ENCODE measurements at regions not wholly inside any gene's neighbourhood (a gene's known extent, or its start where the extent isn't known, plus 50 kb on each side); places are given as distances from the start of the nearest gene placed in this dataset.

DNA sequence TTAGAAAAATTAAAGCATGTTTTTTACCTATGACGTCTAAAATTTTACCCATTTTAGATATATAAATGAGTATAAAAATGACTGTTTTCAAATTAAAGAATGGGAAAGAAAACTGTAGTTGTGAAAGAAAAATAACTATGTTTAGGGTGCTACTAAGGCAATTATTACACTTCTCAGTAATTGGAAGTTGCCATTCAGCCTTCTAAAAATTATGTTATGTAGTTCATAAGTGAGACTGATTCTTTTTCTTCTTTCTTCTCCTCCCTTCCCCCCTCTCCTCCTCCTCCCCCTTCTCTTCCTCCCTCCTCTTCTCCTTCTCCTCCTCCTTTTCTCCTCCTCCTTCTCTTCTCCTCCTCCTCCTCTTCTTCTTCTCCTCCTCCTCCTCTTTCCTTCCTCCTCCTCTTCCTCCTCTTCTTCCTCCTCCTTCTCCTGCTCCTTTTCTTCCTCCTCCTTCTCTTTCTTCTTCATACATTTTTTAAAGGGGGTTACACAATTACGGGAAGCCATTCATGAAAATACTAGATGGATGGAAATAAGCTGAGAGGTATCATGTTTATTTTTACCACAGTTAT is 223.6 kb downstream of the CETN3 start:
- DNase-seq = no peak

DNA sequence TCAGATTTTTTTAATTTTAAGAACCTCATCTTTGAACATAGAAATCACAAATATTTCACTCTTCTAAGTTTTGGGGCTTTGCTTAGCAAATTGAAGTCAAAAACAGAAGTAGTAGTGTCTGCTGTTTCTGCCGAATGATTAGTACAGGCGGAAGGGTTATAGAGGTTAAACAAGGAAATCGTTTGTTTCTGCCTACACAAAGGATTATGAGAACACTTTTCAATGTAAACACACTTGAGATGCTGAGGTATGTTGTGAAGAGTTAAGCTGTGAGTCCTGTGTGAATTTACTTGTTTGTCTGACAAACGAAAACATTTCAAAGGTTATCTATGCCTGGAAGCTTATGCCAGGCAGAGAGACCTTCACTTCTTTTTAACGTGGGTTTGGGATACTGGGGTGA is 224.8 kb downstream of the CETN3 start:
- no peak for DNase-seq

DNA sequence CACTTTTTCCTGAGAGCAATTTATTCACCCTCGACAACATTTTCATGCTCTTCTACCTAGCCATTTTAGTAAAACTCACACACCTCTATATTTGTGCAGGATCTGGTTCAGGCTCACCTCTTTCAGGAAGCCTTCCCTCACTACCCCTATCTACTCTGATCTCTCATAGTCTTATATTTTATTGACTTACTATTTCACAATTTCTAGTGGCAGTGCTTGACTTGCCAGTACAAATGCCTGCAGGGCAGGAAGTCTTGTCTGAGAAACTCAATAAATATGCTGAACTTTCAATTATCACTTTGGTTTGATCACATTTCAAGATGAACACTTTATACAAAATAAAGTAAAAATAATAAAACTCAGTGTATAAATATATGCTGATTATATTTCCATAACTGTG is 226.8 kb downstream of the CETN3 start:
- no peak for DNase-seq

DNA sequence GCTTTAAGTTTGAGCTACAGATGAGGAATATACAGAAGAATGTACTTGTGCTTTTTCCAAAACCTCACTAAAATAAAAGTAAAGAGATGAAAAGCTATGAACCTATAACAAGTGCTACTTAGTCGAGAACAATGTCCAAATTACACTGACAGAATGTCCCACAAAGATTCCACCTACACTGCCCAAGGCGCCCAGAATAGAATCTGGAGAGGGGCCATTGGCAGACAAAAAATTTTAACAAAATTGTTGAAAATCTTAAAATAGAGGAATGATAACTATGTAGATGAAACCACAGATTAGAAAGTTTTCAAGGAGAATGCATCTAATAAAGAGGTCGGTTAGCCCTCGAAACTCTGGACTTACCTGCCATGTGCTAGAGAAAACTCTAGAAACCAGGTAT is 235.3 kb downstream of the CETN3 start:
- DNase-seq = no peak

DNA sequence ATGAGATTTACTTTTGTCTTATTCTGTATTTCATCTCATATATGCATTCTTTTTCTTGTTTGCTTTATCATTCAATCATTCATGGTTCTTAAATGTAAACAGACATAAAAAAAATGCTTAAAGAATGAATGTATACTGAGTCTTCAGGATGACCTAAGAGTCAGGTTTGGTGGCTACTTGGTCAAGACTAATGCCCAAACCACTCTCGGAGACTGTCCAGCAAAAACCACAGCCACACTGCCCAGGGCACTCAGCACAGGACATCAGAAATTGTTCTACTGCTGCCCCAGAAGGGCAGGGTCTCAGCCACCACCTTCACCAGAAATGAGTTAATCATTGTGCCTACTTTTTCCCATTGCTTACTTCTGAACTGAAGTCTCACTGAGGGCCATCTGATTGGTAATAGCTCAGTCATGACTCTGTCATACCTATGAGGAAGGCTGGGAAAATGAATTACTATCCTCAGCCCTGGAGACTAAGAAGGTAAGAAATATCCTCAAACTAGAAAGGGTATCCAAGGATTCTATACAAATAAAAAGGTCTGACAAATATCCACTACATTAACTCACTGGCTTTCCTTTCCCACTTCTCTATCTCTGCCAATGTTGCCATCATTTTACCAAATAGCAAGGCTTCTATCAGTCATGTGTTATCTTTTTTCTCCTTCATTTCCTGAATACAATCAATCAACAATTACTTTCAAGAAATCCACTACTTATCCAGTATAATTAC is 236.1 kb downstream of the CETN3 start:
- no peak for DNase-seq

DNA sequence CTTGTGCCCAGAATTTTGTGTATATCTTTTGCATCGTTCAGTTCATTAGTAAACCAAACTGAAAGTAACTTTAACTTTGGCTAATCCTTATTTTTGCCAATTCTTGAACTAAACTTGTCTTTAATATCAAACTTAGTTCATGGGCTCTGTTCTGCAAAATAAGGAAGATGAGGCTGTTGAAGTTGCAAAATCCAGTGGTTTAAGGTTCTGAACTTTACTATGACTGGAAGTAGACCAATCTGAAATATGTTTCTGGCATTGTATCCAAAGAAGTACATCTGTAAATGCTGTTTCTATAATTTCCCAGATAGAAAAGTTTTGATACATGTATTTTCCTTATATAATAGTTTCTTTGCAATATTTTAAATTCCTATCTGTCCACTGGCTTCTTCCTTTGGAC is 238.1 kb downstream of the CETN3 start:
- no peak for DNase-seq

DNA sequence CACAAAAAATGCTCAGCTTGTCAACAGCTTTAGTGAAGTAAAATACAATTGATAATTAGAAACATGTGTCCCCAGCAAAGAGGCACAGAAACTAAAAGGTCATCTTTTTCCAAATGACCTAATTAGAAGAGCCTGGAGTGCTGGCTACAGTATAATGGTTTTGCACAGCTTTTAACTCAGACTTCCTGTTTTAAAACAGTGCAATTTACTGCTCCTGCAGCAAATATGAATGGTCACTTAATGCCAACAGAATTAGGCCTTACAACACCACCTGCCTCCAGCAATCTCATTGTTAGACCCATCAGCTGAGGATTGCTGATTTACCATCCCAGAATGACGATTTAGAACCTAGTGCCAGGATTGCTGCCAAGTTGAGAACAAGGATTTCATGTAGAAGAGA is 239.3 kb downstream of the CETN3 start:
- peak; percentile 17 for DNase-seq

DNA sequence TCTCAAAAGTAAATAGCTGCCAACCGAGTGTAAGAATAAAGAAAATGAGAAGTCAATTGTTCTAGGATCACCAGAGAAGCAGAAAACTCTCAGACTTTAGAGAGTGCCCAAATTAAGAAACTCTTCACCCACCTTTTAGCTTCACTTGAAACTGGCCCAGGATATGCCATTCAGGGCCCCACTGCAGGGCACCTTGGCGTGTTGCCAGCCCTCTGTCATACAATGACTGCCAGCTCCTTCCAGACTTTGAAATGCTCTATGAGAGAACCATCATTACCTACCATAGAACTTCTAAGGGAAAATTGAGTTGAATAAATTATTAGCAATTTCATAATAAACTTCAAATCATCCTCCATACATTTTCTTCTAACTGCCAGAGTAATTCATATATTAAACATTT is 240.5 kb downstream of the CETN3 start:
- DNase-seq = no peak

DNA sequence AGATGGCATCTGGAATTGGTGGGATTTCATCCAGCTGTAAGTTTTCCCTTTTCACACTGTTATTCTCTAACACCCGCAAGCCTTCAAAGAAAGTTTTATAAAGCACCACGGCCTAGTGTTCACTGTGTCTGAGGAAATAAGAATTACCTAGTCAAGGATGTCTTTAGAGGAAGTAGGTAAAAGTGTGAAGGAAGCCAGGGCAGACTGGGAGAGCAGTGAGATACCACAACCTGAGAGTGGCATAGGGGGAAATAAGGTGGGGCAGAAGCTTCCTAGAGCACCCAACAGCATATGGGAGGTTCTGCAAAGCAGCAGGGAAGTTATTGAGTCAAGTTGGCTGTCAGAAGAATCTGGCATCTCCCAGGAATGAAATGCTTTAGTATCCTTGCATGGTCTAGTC is 241.2 kb downstream of the CETN3 start:
- DNase-seq = no peak

DNA sequence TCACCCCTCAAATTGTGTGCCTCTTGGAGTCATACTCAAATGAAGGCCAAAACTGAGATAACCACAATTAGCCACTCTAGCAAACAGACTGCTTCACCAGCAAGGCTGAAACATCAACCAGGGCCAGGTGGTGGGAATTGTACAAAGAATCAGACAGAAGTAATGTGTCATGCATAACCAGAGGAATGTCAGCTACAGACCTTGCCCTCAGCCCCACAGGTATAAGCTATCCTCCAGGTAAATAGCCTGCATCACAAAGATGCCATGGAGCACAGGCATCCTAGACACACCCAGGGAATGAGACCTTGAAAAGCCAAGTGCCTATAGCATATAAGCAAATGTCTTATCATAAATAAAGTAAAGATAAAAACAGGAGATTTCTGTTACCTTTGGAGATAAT is 242.7 kb downstream of the CETN3 start:
- no peak for DNase-seq

DNA sequence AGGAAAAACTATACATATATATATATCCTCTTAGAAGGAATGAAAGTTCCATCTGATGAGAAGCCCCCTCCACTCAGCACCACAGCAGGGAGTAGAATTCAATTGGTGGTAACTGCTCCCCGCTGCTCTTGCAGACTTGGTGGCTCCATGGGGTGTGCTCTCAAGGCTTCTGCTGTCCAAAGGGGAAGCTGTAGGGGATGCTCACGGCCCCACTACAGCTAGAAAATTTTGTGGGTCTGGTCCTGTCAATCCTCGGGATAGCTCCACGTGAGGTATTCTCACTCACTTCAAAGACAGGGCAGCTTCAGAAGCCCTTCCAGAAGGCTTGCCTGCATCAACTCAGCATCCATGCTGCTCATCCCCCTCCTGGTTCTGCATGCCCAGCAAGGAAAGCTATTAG is 247.2 kb downstream of the CETN3 start:
- DNase-seq = no peak

DNA sequence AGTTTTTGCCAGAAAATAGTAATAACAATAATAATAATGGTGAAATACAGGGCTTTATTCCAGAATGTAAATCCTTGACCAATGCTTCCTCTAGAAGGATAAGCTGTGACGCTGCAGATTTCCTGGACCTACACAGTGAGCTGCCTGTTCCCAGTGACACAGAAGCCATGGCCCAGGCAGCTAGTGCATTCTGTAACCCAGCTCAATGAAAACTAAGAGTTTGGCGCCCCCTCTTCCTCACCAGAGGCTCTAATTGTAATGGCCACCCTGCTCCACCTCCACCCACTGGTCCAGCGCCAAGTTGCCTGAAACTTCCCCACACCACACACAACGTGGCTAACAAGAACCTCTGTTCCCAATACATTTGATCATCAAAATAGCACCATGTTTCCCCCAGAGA is 248.1 kb downstream of the CETN3 start:
- DNase-seq = peak; percentile 37

DNA sequence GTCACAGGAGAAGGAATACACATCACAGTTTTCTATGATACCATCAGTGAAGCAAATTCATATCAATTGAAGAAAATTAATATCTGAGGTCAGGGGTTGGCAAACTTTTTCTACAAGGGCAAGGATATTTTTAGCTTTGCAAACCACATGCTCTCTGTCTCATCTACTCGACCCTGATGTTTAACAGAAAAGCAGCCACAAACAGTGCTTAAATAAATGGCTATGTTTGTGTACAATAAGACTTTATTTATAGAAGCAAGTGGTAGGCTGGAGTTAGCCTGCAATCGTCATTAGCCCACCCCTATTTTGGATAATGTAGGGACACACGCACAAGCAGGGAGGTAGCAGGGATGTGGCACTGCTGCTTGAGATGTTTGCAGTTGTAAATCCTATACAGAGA is 251.4 kb downstream of the CETN3 start:
- no peak for DNase-seq

DNA sequence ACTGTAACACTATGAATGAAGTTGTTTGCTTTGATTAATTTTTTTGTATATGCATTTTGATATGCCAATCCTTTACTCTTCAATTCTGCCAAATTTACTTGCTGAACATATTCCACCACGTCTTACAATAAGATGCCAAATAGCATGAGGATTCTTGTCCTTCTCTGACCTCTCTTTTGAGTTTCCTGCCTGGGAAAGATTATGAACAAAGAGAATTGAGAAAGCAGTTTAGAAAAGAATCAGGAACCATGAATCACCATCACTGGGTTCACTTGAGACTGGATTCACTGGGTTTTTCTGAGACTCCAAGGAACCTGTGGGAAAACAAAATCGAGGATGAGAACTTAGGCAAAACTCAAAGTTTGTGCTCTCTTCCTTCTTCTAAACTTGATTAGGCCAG is 256.5 kb downstream of the CETN3 start:
- no peak for DNase-seq

DNA sequence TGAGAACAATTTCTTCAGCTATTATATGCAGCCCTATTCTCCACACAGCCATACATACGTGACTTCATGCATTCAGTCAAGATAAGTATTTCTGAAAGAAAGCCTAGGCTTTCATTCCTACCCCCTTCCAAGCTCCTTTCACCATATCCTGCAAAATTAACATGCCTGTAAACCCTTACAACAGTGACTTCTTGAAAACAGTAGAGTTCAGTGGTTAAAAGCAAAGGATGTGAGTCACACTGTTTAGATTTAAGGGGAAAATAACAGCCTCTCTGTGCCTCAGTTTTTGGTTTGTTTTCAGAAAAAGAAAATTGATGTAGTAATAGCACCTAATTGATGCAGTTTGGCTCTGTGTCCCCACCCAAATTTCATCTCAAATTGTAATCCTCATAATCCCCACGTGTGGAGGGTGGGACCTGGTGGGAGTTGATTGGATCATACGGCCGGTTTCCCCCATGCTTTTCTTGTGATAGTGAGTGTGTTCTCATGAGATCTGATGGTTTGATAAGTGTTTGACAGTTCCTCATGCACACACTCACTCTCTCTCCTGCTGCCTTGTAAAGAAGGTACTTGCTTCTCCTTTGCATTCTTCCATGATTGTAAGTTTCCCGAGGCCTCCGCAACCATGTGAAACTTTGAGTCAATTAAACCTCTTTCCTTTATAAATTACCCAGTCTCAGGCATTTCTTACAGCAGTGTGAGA is 264.8 kb downstream of the CETN3 start:
- no peak for DNase-seq

DNA sequence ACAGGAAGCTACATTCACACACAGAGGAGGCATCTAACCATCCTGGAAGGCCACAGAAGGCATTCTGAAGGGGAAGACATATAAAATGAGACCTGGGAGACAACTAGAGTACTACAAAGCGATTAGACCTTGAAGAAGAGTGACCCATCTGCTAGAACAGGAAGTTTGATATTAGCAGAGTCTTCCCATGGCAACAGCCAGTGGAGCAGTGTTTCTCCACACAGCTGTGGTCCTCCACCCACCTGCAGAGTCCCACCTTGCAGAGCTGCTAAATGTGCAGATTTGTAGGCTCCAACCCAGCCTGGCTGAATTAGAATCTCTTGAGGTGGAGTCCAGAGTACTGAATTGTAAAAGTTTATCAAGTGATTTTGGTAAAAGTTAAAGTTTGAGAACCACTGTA is 267.0 kb downstream of the CETN3 start:
- DNase-seq = no peak

DNA sequence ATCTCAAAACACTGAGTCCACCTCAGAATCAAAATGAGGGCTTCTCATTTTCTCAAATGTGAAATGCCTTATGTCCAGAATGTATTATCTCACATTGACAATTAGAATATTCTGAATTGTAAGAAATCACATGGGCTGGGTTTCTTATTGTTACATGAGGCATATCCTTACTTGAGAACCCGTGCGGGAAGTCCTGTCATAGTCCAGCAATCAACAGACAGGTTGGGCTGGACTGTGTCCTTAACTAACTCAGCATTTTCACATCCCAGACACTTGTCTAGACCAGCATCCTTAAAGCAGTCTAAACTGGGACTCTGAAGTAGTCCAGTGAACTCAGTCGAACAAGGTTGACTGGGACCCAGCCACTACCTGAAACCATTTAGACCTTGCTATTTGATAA is 267.6 kb downstream of the CETN3 start:
- no peak for DNase-seq

DNA sequence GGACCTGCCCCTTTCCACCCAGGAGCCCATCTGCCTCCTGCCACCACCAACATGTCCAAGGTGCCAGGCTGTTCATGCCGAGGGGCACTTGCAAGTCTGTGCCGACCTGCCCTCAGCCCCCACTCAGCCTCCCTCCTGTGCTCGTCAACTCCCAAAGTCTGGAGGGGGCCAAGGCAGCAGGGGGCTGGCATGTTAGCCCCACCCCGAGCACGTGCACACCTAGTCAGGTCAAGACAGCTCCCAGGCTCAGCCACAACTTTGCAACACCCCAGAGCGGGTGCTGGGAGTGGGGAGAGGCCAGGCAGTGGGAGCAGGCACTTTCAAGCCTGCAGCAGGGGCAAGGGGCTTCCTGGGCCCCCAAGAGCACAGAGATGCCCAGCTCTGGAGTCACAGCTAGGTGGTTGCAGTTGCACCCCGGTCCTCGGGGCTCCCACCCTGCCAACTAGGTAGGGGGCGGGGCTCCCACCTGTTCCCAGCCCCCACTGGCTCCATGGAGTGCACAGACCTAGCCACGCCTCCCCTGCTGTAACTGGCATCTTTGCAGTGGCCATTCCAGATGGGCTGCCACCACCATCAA is 272.5 kb downstream of the CETN3 start:
- no peak for DNase-seq

DNA sequence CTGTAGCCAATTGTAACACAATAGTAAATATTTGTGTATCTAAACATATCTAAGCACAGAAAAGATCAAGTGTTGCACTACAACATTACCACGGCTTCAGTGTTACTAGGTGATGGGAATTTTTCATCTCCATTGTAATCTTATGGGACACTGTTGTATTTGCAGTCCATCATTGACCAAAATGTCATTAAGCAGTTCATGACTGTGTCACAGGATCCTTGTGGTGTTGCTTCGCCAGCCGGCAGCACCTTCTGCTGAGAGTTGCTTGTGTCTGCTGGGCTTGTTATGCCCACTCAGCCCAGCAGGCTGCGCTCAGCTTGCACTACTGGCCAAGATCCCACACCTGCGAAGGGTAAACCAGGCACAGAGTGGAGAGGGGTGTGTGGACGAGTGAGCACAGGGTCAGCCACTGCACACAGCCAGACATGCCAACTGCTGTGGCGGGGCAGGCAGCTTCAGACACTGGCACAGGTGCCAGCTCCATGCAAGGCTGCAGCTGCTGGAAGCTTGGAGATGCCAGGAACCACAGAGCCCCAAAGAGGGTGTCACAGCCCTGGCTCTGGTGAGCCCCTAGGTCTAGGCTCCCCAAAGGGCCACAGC is 273.7 kb downstream of the CETN3 start:
- no peak for DNase-seq

DNA sequence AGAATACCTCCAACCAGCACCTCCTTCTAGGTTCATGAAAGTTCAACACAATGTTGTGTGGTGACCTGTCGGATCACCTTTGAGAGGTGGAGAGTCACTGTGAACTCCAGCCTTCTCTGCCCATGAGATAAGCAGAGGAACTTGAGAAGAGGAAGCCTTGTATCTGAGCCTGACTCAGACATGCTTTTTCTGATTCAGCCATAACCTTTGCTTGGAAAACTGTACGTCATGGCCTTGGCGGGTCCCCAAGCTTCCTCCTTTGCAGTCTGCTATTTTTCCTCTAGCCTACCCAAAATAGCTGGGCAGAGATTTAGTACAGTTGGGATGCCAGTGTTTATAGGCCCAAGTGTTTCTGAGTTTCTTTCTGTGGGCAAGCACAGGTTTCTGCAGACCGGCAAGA is 274.7 kb downstream of the CETN3 start:
- no peak for DNase-seq

DNA sequence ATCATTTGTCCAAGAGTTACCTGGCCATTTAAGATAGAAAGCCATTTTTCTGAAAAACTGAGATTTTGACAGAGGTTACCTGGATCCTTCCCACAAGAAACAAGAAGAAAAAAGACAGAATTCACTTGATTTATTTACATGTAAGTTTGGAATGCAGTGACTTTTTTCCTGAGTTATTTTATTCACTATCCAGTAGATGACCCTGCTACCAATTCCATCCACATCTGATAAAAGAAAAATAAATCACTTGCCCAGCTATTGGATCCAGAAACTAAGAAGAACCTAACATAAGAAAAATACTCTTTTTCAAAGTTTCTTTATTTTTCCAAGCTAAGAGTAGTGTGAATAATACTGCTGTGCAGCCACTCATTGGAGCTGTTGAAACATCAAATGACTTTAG is 275.2 kb downstream of the CETN3 start:
- no peak for DNase-seq

DNA sequence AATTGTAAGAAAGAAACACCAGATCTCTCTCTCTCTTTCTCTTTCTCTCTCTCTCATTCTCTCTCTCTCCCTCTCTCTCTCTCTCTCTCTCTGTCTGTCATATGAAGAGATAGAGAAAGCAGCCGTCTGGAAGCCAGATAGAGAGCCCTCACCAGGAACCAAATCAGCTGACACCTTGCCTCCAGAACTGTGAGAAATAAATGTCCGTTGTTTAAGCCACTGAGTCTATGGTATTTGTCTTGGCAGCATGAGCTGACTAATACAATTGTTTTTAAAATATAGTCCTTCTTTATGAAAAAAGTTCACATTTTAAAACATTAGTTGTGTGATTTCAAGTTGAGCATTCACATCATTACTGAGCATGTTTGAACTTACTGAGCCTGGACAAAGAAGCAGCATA is 275.6 kb downstream of the CETN3 start:
- DNase-seq = no peak

DNA sequence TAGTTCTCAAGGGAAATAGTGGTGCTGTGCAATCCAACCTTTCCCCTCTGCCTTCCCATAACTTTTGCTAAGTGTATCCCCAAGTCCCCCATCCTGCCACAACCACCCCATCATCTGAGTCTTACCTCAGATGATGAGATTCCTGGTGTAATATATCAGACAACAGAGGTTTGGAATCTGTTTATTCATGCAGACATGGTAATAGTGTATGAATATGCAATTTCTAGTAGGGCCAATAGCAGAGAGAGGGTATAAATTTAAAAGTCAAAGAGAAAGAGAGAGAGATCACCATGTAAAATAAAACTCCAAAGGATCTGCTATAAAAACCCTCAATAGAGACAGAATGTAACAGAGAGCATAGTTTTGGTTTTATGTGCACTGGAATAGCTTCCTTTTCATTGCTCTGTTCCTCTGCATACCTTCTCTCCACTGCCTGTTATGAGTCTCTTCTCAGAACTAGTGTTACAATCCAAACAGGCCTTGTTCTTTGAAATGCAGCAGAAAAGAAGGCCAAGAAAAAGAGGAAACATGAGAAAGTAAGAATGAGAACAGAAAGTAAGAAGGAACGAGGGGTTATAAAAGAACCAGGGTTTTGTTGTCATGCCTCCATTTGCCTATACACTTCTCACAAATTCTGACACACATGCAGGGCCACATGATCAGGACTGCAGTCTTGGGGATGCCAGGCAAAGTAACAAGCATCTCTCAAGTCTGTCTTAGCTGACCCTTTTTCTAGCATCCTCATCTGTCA is 278.0 kb downstream of the CETN3 start:
- DNase-seq = peak; percentile 14

Measured in eye (tissue), 1 donor.